OCI-LY7 (cell line): ENCODE measurements at regions not wholly inside any gene's neighbourhood (a gene's known extent, or its start where the extent isn't known, plus 50 kb on each side); places are given as distances from the start of the nearest gene placed in this dataset.
"Not testable (repeated sequence)": the region's sequence is repeated elsewhere in the genome, so short reads cannot be mapped to it uniquely, and the experiment has no call there.

Experiments
- CTCF ChIP-seq: fragments of 200-600 bp; sonication (generic); conservative IDR thresholded peaks from 2 replicates; pipeline ENCODE4 v1.5.1; 2014; ENCODE audit warnings: mild to moderate bottlenecking, antibody characterized with exemption, low read length, moderate library complexity, mixed read lengths
- EZH2phosphoT487 ChIP-seq: fragments of 200-600 bp; sonication (generic); IDR thresholded peaks from 2 replicates; pipeline ENCODE4 v1.6.1; 2018; ENCODE audit warnings: low read depth, borderline replicate concordance, mild to moderate bottlenecking, mixed run types, antibody characterized with exemption, low read length, moderate library complexity, mixed read lengths

GRCh38 chr16:46387720-46388119 lies 233.5 kb downstream of the SHCBP1 start:
- not testable (repeated sequence) for TF ChIP-seq EZH2phosphoT487, CTCF
